HEK293 (cell line): ENCODE measurements at regions not wholly inside any gene's neighbourhood (a gene's known extent, or its start where the extent isn't known, plus 50 kb on each side); places are given as distances from the start of the nearest gene placed in this dataset.

Experiments used
- CTCF ChIP-seq: fragments of 450-650 bp; formaldehyde crosslinking; IDR thresholded peaks from 2 replicates; pipeline ENCODE4 v1.5.1; 2016; ENCODE audit warnings: missing biosample characterization, missing genetic modification characterization
- ZFP41 ChIP-seq: fragments of 450-650 bp; formaldehyde crosslinking; IDR thresholded peaks from 2 replicates; pipeline ENCODE4 v1.5.1; 2016; ENCODE audit warnings: missing biosample characterization, missing genetic modification characterization, borderline replicate concordance
- ZNF239 ChIP-seq: fragments of 450-650 bp; formaldehyde crosslinking; IDR thresholded peaks from 2 replicates; pipeline ENCODE4 v1.5.1; 2016; ENCODE audit warnings: missing biosample characterization, missing genetic modification characterization
- ZNF416 ChIP-seq: fragments of 450-650 bp; formaldehyde crosslinking; IDR thresholded peaks from 2 replicates; pipeline ENCODE4 v1.5.1; 2016; ENCODE audit warnings: missing biosample characterization, missing genetic modification characterization
- ZNF549 ChIP-seq: fragments of 450-650 bp; IDR thresholded peaks from 2 replicates; pipeline ENCODE4 v1.5.1; 2018; ENCODE audit warnings: missing biosample characterization, missing genetic modification characterization, mild to moderate bottlenecking, inconsistent platforms, moderate library complexity
- ZNF558 ChIP-seq: fragments of 450-650 bp; formaldehyde crosslinking; IDR thresholded peaks from 2 replicates; pipeline ENCODE4 v1.5.1; 2016; ENCODE audit warnings: missing biosample characterization, missing genetic modification characterization
- ZNF792 ChIP-seq: fragments of 450-650 bp; formaldehyde crosslinking; IDR thresholded peaks from 2 replicates; pipeline ENCODE4 v1.5.1; 2016; ENCODE audit warnings: missing biosample characterization, missing genetic modification characterization
- ZNF830 ChIP-seq: fragments of 450-650 bp; IDR thresholded peaks from 2 replicates; pipeline ENCODE4 v1.5.0; 2018; ENCODE audit warnings: missing biosample characterization, missing genetic modification characterization, low read depth, mild to moderate bottlenecking, moderate library complexity

DNA sequence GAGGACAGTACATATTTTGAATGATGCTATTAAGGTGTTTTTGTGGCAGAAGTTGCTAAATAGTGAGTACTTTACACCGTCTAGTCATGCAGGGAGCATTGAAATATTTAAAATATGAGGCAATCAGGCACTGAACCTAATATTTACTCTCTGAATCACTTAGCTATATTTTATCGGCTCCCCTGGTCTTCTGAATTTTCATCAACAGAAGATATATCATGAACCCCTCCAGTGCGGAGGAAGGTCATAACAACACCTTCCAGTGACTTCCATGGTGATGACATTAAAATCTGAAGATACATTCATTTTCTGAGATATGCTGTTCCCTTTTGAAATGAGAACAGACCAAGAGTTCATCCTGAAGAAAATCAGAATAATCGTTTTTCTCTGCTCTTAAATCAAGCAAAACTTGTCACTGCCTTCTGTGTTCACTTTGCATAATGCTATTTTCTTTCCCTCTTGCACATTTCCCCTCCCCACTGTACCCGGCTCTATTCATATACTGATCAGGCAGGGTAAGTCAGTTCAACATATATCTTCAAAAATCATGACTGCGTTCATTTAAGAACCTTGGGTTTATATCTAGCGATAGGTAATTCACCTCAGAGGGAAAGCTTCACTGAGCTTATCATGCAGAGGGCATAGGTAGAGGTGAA lies 729.9 kb upstream of the GYPC start:
- TF ChIP-seq CTCF: no peak
- TF ChIP-seq ZFP41 (tag by site-specific recombination): no peak
- TF ChIP-seq ZNF830 (tag by site-specific recombination): no peak
- no peak for TF ChIP-seq ZNF558 (tag by site-specific recombination)
- TF ChIP-seq ZNF792 (tag by site-specific recombination): no peak
- no peak for TF ChIP-seq ZNF239 (tag by site-specific recombination)
- no peak for TF ChIP-seq ZNF416 (tag by site-specific recombination)
- no peak for TF ChIP-seq ZNF549
